ENCODE measurements at regions not wholly inside any gene's neighbourhood (a gene's known extent, or its start where the extent isn't known, plus 50 kb on each side); places are given as distances from the start of the nearest gene placed in this dataset.
A peak's percentile ranks its signal among the peaks of the same experiment; 100 is the strongest.

DNA sequence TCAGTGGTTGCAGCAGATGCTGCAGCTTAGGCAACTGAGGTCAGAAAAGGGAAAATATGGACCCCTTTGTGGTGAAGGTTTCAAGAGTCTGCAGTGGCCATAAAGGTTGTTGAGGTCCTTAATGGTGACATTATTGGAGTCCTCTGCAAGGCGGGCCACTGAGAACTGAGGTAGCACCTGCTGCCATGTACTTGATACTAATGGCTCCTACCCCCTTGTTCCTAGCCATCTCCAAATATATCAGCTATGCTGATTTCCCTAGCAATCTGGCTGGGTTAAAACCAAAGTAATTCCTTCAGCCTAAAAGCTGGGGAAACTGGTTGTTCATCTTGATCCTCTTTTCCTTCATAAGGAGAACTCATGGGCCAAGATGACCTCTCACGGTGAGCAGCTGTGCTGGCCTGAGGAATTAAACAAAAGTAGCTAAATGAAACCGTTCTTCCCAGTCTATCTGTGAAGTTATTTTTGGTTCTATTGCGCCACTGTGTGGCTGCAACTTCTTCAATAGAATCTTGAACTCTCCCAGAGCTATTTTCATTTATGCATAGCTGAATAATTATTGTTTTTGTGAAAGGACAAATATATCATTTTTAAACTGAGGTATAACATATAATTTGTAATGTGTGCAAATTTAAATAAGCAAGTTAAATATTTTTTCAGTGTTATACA, 76.1 kb upstream of the PLSCR4 start:
- FAIRE-seq = no peak
- no peak overlapping the region for H4K5ac ChIP-seq (ENCODE audit: insufficient read length, low read depth, low read length)
- H3K4me1 ChIP-seq (replicated peaks in 1 of 4; ENCODE audit: control insufficient read depth in 3 of 4, insufficient read depth in 4 of 4, low read length in 3 of 4) = no peaks in the 10 kb centered on the region
- TF ChIP-seq RAD21 (IDR thresholded peaks at IDR 0.05 in 1 of 2, conservative IDR thresholded peaks at IDR 0.05 in 1 of 2; ENCODE audit: low read depth in 2 of 2, low read length in 2 of 2) = peak; percentile 73 to 80
- TF ChIP-seq, protein P1, sequence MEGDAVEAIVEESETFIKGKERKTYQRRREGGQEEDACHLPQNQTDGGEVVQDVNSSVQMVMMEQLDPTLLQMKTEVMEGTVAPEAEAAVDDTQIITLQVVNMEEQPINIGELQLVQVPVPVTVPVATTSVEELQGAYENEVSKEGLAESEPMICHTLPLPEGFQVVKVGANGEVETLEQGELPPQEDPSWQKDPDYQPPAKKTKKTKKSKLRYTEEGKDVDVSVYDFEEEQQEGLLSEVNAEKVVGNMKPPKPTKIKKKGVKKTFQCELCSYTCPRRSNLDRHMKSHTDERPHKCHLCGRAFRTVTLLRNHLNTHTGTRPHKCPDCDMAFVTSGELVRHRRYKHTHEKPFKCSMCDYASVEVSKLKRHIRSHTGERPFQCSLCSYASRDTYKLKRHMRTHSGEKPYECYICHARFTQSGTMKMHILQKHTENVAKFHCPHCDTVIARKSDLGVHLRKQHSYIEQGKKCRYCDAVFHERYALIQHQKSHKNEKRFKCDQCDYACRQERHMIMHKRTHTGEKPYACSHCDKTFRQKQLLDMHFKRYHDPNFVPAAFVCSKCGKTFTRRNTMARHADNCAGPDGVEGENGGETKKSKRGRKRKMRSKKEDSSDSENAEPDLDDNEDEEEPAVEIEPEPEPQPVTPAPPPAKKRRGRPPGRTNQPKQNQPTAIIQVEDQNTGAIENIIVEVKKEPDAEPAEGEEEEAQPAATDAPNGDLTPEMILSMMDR (IDR thresholded peaks at IDR 0.05; ENCODE audit: control extremely low read depth in 1 of 3, insufficient read depth in 1 of 3, low read depth in 1 of 3, low read length in 3 of 3) = peak in 2 of 3 experiments; percentile 20 to 44; a peak in 2 of 4 replicates
- TF ChIP-seq USF2 (IDR thresholded peaks at IDR 0.05; ENCODE audit: low read length) = no peak
- WGBS, 2 experiments (ENCODE audit: extremely low coverage in 1 of 2, insufficient coverage in 1 of 2, insufficient read length in 1 of 2, insufficient replicate concordance in 2 of 2, low coverage in 1 of 2, low lambda C conversion rate in 2 of 2, missing lambda C conversion rate in 1 of 2) = 76% methylated on average over 4 of the region's 4 CpGs; no CpG with 5 or more reads in 1 of the 2 experiments
- no peaks in the 10 kb centered on the region; the same call in 1 of the 2 replicates for H3K23me2 ChIP-seq (ENCODE audit: low read depth, low read length)
- H3K9me3 ChIP-seq (ENCODE audit: insufficient read depth in 2 of 2, low read depth in 1 of 2, low read length in 1 of 2) = no peaks in the 10 kb centered on the region
- ChIA-PET CTCF (ENCODE audit: partially characterized antibody) (interaction anchor here (0.6 to 4.7 kb wide), 35 partner anchors 10 to 550 kb away, joined by 3 to 42 read pairs (median 5); no protein-coding TSS in a partner anchor), POLR2A (ENCODE audit: partially characterized antibody) (no interaction called here)
- H3K27ac ChIP-seq (ENCODE audit: low read depth, low read length) = no peak overlapping the region
- no peaks in the 10 kb centered on the region for H3K79me2 ChIP-seq (ENCODE audit: control insufficient read depth in 1 of 2, insufficient read depth in 2 of 2, low read length in 2 of 2)
- H3K9ac ChIP-seq (replicated peaks in 1 of 4; ENCODE audit: extremely low read depth in 1 of 4, low read depth in 3 of 4, low read length in 3 of 4) = no peak overlapping the region
- no peak overlapping the region for H4K91ac ChIP-seq (replicated peaks; ENCODE audit: insufficient read length, low read length)
- H2BK20ac ChIP-seq (ENCODE audit: low read length) = no peak overlapping the region
- no peak overlapping the region for H2AK5ac ChIP-seq (ENCODE audit: low read depth, low read length)
- no peaks in the 10 kb centered on the region for H3K27me3 ChIP-seq (replicated peaks in 1 of 4; ENCODE audit: control insufficient read depth in 3 of 4, extremely low read depth in 1 of 4, insufficient read depth in 3 of 4, low read length in 3 of 4)
- H3K56ac ChIP-seq (replicated peaks; ENCODE audit: insufficient read length, low read depth, low read length) = no peak overlapping the region
- no peak overlapping the region for H3K18ac ChIP-seq (ENCODE audit: extremely low read depth, low read length)
- H3K4me3 ChIP-seq (ENCODE audit: extremely low read depth in 1 of 4, insufficient read depth in 2 of 4, low read depth in 3 of 4, low read length in 4 of 4) = no peak overlapping the region
- no peak overlapping the region for H2AFZ ChIP-seq (ENCODE audit: low read length)
- no peak overlapping the region for H4K8ac ChIP-seq (ENCODE audit: extremely low read depth, insufficient read depth, low read length)
- no peak overlapping the region for H2BK120ac ChIP-seq (replicated peaks; ENCODE audit: low read depth, low read length)
- no peaks in the 10 kb centered on the region for H3K79me1 ChIP-seq (ENCODE audit: low read depth, low read length)
- H3K36me3 ChIP-seq (ENCODE audit: control insufficient read depth in 2 of 4, insufficient read depth in 4 of 4, low read length in 3 of 4) = no peaks in the 10 kb centered on the region
- H2BK15ac ChIP-seq (ENCODE audit: low read length) = no peak overlapping the region
- no peak for DNase-seq (ENCODE audit: low read depth in 1 of 2, low spot score in 2 of 2)
- H3K23ac ChIP-seq (ENCODE audit: insufficient read length) = no peak overlapping the region
- no peak overlapping the region for H2BK5ac ChIP-seq (ENCODE audit: low read depth, low read length)
- no peak overlapping the region for H3K4me2 ChIP-seq (ENCODE audit: insufficient read depth in 1 of 2, low read depth in 2 of 2, low read length in 2 of 2)
- H3K4ac ChIP-seq (replicated peaks; ENCODE audit: insufficient read length, low read depth, low read length) = no peak overlapping the region
- H4K20me1 ChIP-seq (replicated peaks in 1 of 2; ENCODE audit: control insufficient read depth in 1 of 2, insufficient read depth in 2 of 2, low read length in 2 of 2) = no peaks in the 10 kb centered on the region
- H2BK12ac ChIP-seq (ENCODE audit: low read depth, low read length) = 0 out of 2 replicates have a peak overlapping the region, but pooled peaks have one; percentile 39
- no peak overlapping the region for H3K14ac ChIP-seq (ENCODE audit: insufficient read length)
